ENCODE measurements at regions not wholly inside any gene's neighbourhood (a gene's known extent, or its start where the extent isn't known, plus 50 kb on each side); places are given as distances from the start of the nearest gene placed in this dataset.
"Not testable (repeated sequence)": the region's sequence is repeated elsewhere in the genome, so short reads cannot be mapped to it uniquely, and the experiment has no call there.

DNA sequence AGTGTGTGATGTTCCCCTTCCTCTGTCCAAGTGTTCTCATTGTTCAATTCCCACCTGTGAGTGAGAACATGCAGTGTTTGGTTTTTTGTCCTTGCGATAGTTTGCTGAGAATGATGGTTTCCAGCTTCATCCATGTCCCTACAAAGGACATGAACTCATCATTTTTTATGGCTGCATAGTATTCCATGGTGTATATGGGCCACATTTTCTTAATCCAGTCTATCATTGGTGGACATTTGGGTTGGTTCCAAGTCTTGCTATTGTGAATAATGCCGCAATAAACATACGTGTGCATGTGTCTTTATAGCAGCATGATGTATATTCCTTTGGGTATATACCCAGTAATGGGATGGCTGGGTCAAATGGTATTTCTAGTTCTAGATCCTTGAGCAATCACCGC is 134.5 kb upstream of the SVIL start:
- TF ChIP-seq, protein P1, sequence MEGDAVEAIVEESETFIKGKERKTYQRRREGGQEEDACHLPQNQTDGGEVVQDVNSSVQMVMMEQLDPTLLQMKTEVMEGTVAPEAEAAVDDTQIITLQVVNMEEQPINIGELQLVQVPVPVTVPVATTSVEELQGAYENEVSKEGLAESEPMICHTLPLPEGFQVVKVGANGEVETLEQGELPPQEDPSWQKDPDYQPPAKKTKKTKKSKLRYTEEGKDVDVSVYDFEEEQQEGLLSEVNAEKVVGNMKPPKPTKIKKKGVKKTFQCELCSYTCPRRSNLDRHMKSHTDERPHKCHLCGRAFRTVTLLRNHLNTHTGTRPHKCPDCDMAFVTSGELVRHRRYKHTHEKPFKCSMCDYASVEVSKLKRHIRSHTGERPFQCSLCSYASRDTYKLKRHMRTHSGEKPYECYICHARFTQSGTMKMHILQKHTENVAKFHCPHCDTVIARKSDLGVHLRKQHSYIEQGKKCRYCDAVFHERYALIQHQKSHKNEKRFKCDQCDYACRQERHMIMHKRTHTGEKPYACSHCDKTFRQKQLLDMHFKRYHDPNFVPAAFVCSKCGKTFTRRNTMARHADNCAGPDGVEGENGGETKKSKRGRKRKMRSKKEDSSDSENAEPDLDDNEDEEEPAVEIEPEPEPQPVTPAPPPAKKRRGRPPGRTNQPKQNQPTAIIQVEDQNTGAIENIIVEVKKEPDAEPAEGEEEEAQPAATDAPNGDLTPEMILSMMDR (IDR thresholded peaks at IDR 0.05), result not testable (repeated sequence)
- TF ChIP-seq POLR2A (IDR thresholded peaks at IDR 0.05), result not testable (repeated sequence)
